HG02885 (cell line): ENCODE measurements at regions not wholly inside any gene's neighbourhood (a gene's known extent, or its start where the extent isn't known, plus 50 kb on each side); places are given as distances from the start of the nearest gene placed in this dataset.

Experiments used
- ATAC-seq: cut with Tn5 transposase; IDR thresholded peaks from one replicate; pipeline ENCODE4 v1.9.1; 2021; ENCODE audit warnings: mild to moderate bottlenecking; ENCODE audit not compliant: unreplicated experiment, poor library complexity

- ATAC-seq, result no peak
Observed at GRCh38 chr9:86893811-86894490, 53.4 kb downstream of the GAS1 start.

GRCh38 chr9:86892576-86892975 is 54.7 kb downstream of the GAS1 start:
- no peak for ATAC-seq

- ATAC-seq, result no peak
Observed at GRCh38 chr9:86891886-86892437, 55.3 kb downstream of the GAS1 start.

GRCh38 chr9:86891091-86891490 is 56.2 kb downstream of the GAS1 start:
- no peak for ATAC-seq

- ATAC-seq, result no peak
Observed at GRCh38 chr9:86885232-86885631, 62.1 kb downstream of the GAS1 start.

GRCh38 chr9:86876621-86877196 is 70.6 kb downstream of the GAS1 start:
- ATAC-seq, result no peak

- ATAC-seq, result no peak
Observed at GRCh38 chr9:86868616-86869015, 78.7 kb downstream of the GAS1 start.

GRCh38 chr9:86867804-86868313 is 79.4 kb downstream of the GAS1 start:
- ATAC-seq, result no peak

GRCh38 chr9:86865952-86866351 is 81.4 kb downstream of the GAS1 start:
- no peak for ATAC-seq

- ATAC-seq, result no peak
Observed at GRCh38 chr9:86860006-86860405, 87.3 kb downstream of the GAS1 start.

- ATAC-seq, result no peak
Observed at GRCh38 chr9:86859056-86859455, 88.2 kb downstream of the GAS1 start.

GRCh38 chr9:86858009-86858408 is 89.3 kb downstream of the GAS1 start:
- ATAC-seq, result no peak

- ATAC-seq, result no peak
Observed at GRCh38 chr9:86856259-86856658, 91.0 kb downstream of the GAS1 start.

GRCh38 chr9:86854898-86855523 is 92.3 kb downstream of the GAS1 start:
- no peak for ATAC-seq

- no peak for ATAC-seq
Observed at GRCh38 chr9:86846656-86847055, 100.7 kb downstream of the GAS1 start.

GRCh38 chr9:86843206-86843605 is 104.1 kb downstream of the GAS1 start:
- no peak for ATAC-seq

- no peak for ATAC-seq
Observed at GRCh38 chr9:86842573-86842972, 104.7 kb downstream of the GAS1 start.

- no peak for ATAC-seq
Observed at GRCh38 chr9:86839522-86839921, 107.8 kb downstream of the GAS1 start.

GRCh38 chr9:86838519-86839497 is 108.5 kb downstream of the GAS1 start:
- ATAC-seq, result no peak

GRCh38 chr9:86837345-86837744 is 110.0 kb downstream of the GAS1 start:
- ATAC-seq, result no peak
